CD4-positive, alpha-beta T cell (primary cell): ENCODE measurements at regions not wholly inside any gene's neighbourhood (a gene's known extent, or its start where the extent isn't known, plus 50 kb on each side); places are given as distances from the start of the nearest gene placed in this dataset.

Experiments used
- ATAC-seq: fragments of 200-7000 bp; cut with Tn5 transposase; one replicate; pipeline ENCODE4 v1.10.0; 2022; ENCODE audit warnings: mild to moderate bottlenecking; ENCODE audit not compliant: poor library complexity
- CTCF ChIA-PET: fragments of 350-600 bp; sonication (Branson Sonifier 250); formaldehyde crosslinking; loops from one replicate; lab custom pipeline; 2021; ENCODE audit warnings: antibody characterized with exemption, inconsistent platforms; lab: Charles Lee
- POLR2A ChIA-PET: fragments of 350-600 bp; sonication (Branson Sonifier 250); formaldehyde crosslinking; loops from one replicate; lab custom pipeline; 2021; ENCODE audit warnings: antibody characterized with exemption, inconsistent platforms; lab: Charles Lee
- DNase-seq, 14 experiments: peaks; one replicate each; pipeline ENCODE4 v3.0.0-alpha.2; 2013 to 2020; ENCODE audit warnings: mixed read lengths in 2 of 14
- H3K27ac ChIP-seq, 2 donors: one replicate each; pipeline versions ENCODE4 v1.5.1 to v1.7.0; 2013; ENCODE audit warnings: low read length in 2 of 2, low read depth in 1 of 2, mild to moderate bottlenecking in 1 of 2
- H3K27me3 ChIP-seq, 2 experiments: 1 replicate in 1 of 2; 2 replicates in 1 of 2; pipeline versions ENCODE4 v1.6.1 to v1.7.0; 2013; ENCODE audit warnings: low read length in 2 of 2, control low read depth in 1 of 2, mild to moderate bottlenecking in 1 of 2, moderate library complexity in 1 of 2; ENCODE audit not compliant: insufficient read depth in 2 of 2, control insufficient read depth in 1 of 2
- H3K36me3 ChIP-seq: one replicate; pipeline ENCODE4 v1.6.1; 2013; ENCODE audit warnings: low read length, control low read depth; ENCODE audit not compliant: insufficient read depth
- H3K4me1 ChIP-seq: one replicate; pipeline ENCODE4 v1.6.1; 2013; ENCODE audit warnings: low read length, control low read depth; ENCODE audit not compliant: insufficient read depth
- H3K4me3 ChIP-seq: one replicate; pipeline ENCODE4 v1.5.1; 2013; ENCODE audit warnings: mild to moderate bottlenecking, low read length, moderate library complexity
- H3K9me3 ChIP-seq, 2 experiments: 1 replicate in 1 of 2; 2 replicates in 1 of 2; pipeline versions ENCODE4 v1.6.1 to v1.7.0; 2013; ENCODE audit warnings: low read length in 2 of 2, mild to moderate bottlenecking in 2 of 2, control low read depth in 1 of 2, moderate library complexity in 1 of 2; ENCODE audit not compliant: control insufficient read depth in 1 of 2, insufficient read depth in 1 of 2
- H3K27ac Mint-ChIP-seq: one replicate; pipeline ENCODE4 v1.8.0; 2020; ENCODE audit warnings: mixed read lengths
- H3K27me3 Mint-ChIP-seq: one replicate; pipeline ENCODE4 v1.8.0; 2021; ENCODE audit warnings: mixed read lengths
- H3K36me3 Mint-ChIP-seq: one replicate; pipeline ENCODE4 v1.8.0; 2021; ENCODE audit warnings: low read depth, mixed read lengths
- H3K4me1 Mint-ChIP-seq: one replicate; pipeline ENCODE4 v1.8.0; 2021; ENCODE audit warnings: low read depth, mixed read lengths
- H3K4me3 Mint-ChIP-seq: one replicate; pipeline ENCODE4 v1.8.0; 2020; ENCODE audit warnings: mild to moderate bottlenecking, mixed read lengths
- H3K9me3 Mint-ChIP-seq: one replicate; pipeline ENCODE4 v1.8.0; 2020; ENCODE audit warnings: mixed read lengths
- CTCF ChIP-seq: fragments of 200-600 bp; IDR thresholded peaks from one replicate; pipeline ENCODE4 v1.8.0; 2022; ENCODE audit warnings: antibody characterized with exemption, mild to moderate bottlenecking
- intact Hi-C, 2 experiments: fragments of 100-400 bp; cut with DNase I in 1 of 2; cut with micrococcal nuclease in 1 of 2; formaldehyde crosslinking; loops; one replicate each; pipeline versions ENCODE4 v1.15.1 to v1.9.0; 2023 to 2025; cut with DNase I, micrococcal nuclease

- ChIA-PET POLR2A (no interaction called here), CTCF (no interaction called here)
- TF ChIP-seq CTCF, result no peak
- ATAC-seq (no peak), DNase-seq (no peak)
- H3K36me3 ChIP-seq, result no peaks in the 10 kb centered on the region
- H3K4me1 ChIP-seq, result no peaks in the 10 kb centered on the region
- intact Hi-C loops, result no loop called here
- no peak overlapping the region for H3K27ac Mint-ChIP-seq
- H3K36me3 Mint-ChIP-seq, result no peaks in the 10 kb centered on the region
- no peak overlapping the region for H3K4me3 Mint-ChIP-seq
- H3K27me3 Mint-ChIP-seq, result no peaks in the 10 kb centered on the region
- no peaks in the 10 kb centered on the region for H3K4me1 Mint-ChIP-seq
- peaks cover 8 to 13% of the 10 kb centered on the region in 2 experiments for H3K9me3 ChIP-seq
- no peak overlapping the region for H3K4me3 ChIP-seq
- H3K9me3 Mint-ChIP-seq, result peaks cover 17% of the 10 kb centered on the region
- no peak overlapping the region for H3K27ac ChIP-seq
- no peaks in the 10 kb centered on the region for H3K27me3 ChIP-seq
Measured at GRCh38 chr10:4141471-4141870, 356.5 kb upstream of the KLF6 start.

- Mint-ChIP-seq H3K27ac (no peak overlapping the region), H3K4me3 (no peak overlapping the region), H3K9me3 (peaks cover 17% of the 10 kb centered on the region), H3K4me1 (no peaks in the 10 kb centered on the region), H3K36me3 (no peaks in the 10 kb centered on the region), H3K27me3 (no peaks in the 10 kb centered on the region)
- ATAC-seq, result no peak
- CTCF ChIA-PET, result no interaction called here
- POLR2A ChIA-PET, result interaction anchor here (0.6 kb wide), 1 partner anchor 179 kb away, joined by 3 read pairs; no protein-coding TSS in a partner anchor
- Histone ChIP-seq H3K36me3 (no peaks in the 10 kb centered on the region), H3K27me3 (no peaks in the 10 kb centered on the region), H3K4me3 (no peak overlapping the region), H3K4me1 (no peaks in the 10 kb centered on the region), H3K27ac (no peak overlapping the region), H3K9me3 (peaks cover 8 to 13% of the 10 kb centered on the region in 2 experiments)
- no peak for DNase-seq
- no peak for TF ChIP-seq CTCF
- intact Hi-C loops, result no loop called here
Measured at GRCh38 chr10:4138146-4138721, 353.2 kb upstream of the KLF6 start.

GRCh38 chr10:4137299-4137698 lies 352.3 kb upstream of the KLF6 start:
- POLR2A ChIA-PET, result interaction anchor here (0.6 kb wide), 1 partner anchor 180 kb away, joined by 3 read pairs; no protein-coding TSS in a partner anchor
- no peak for DNase-seq
- intact Hi-C loops, result no loop called here

More at GRCh38 chr10:4137299-4137698, 352.3 kb upstream of the KLF6 start:
- Histone ChIP-seq H3K27ac (no peak overlapping the region), H3K27me3 (no peaks in the 10 kb centered on the region), H3K4me1 (peaks cover 5% of the 10 kb centered on the region), H3K4me3 (no peak overlapping the region), H3K36me3 (no peaks in the 10 kb centered on the region), H3K9me3 (peaks cover 8 to 13% of the 10 kb centered on the region in 2 experiments)
- no peak overlapping the region for H3K27ac Mint-ChIP-seq
- ATAC-seq, result no peak
- TF ChIP-seq CTCF, result no peak
- no peaks in the 10 kb centered on the region for H3K4me1 Mint-ChIP-seq
- CTCF ChIA-PET, result no interaction called here
- H3K27me3 Mint-ChIP-seq, result no peaks in the 10 kb centered on the region
- peaks cover 15% of the 10 kb centered on the region for H3K9me3 Mint-ChIP-seq
- H3K36me3 Mint-ChIP-seq, result no peaks in the 10 kb centered on the region
- no peak overlapping the region for H3K4me3 Mint-ChIP-seq
